ENCODE measurements at regions not wholly inside any gene's neighbourhood (a gene's known extent, or its start where the extent isn't known, plus 50 kb on each side); places are given as distances from the start of the nearest gene placed in this dataset.

GRCh38 chr13:103168901-103169508 is 102.8 kb upstream of the SLC10A2 start:
- TF ChIP-seq, protein P1, sequence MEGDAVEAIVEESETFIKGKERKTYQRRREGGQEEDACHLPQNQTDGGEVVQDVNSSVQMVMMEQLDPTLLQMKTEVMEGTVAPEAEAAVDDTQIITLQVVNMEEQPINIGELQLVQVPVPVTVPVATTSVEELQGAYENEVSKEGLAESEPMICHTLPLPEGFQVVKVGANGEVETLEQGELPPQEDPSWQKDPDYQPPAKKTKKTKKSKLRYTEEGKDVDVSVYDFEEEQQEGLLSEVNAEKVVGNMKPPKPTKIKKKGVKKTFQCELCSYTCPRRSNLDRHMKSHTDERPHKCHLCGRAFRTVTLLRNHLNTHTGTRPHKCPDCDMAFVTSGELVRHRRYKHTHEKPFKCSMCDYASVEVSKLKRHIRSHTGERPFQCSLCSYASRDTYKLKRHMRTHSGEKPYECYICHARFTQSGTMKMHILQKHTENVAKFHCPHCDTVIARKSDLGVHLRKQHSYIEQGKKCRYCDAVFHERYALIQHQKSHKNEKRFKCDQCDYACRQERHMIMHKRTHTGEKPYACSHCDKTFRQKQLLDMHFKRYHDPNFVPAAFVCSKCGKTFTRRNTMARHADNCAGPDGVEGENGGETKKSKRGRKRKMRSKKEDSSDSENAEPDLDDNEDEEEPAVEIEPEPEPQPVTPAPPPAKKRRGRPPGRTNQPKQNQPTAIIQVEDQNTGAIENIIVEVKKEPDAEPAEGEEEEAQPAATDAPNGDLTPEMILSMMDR (conservative IDR thresholded peaks at IDR 0.05; ENCODE audit: low read depth, low read length) = no peak
- Histone ChIP-seq H3K4me3 (IDR thresholded peaks at IDR 0.05; ENCODE audit: insufficient read depth, low read depth, low read length) (no peak overlapping the region), H3K27me3 (ENCODE audit: insufficient read depth, low read depth) (no peaks in the 10 kb centered on the region), H3K36me3 (ENCODE audit: insufficient read depth) (no peaks in the 10 kb centered on the region), H3K4me1 (ENCODE audit: low read depth, poor library complexity, severe bottlenecking) (no peaks in the 10 kb centered on the region), H3K4me2 (no peak overlapping the region), H4K20me1 (ENCODE audit: insufficient read depth) (no peaks in the 10 kb centered on the region), H3K9ac (no peak overlapping the region), H3K27ac (no peak overlapping the region), H2AFZ (ENCODE audit: low read depth) (no peak overlapping the region), H3K79me2 (ENCODE audit: insufficient read depth, low read depth) (no peaks in the 10 kb centered on the region)

DNA sequence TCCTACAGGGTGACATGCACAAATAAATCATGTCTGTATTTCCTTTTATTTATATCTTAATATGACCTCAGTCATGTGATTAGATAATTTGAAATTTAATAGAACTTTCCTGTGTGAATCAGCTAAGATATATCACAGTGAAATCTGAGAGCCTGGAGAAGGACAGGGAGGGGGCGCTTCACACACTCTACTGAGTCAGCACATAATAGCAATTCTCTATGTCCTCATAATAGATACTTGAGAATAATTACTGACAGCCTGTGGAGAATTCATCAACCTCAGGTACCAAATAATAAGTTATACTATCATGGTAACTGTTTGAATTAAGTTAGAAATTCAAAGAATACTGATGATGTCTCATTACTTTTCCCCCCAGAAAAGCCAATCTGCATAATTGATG is 98.0 kb upstream of the SLC10A2 start:
- Histone ChIP-seq H3K4me2 (no peak overlapping the region), H3K4me1 (ENCODE audit: low read depth, poor library complexity, severe bottlenecking) (no peaks in the 10 kb centered on the region), H3K27ac (no peak overlapping the region), H4K20me1 (ENCODE audit: insufficient read depth) (no peaks in the 10 kb centered on the region), H3K9ac (no peak overlapping the region), H3K27me3 (ENCODE audit: insufficient read depth, low read depth) (no peaks in the 10 kb centered on the region), H3K79me2 (ENCODE audit: insufficient read depth, low read depth) (no peaks in the 10 kb centered on the region), H3K4me3 (IDR thresholded peaks at IDR 0.05; ENCODE audit: insufficient read depth, low read depth, low read length) (no peak overlapping the region), H2AFZ (ENCODE audit: low read depth) (no peak overlapping the region), H3K36me3 (ENCODE audit: insufficient read depth) (no peaks in the 10 kb centered on the region)
- TF ChIP-seq, protein P1 (conservative IDR thresholded peaks at IDR 0.05; ENCODE audit: low read depth, low read length) = no peak

- Histone ChIP-seq H3K4me1 (ENCODE audit: low read depth, poor library complexity, severe bottlenecking) (no peaks in the 10 kb centered on the region), H3K79me2 (ENCODE audit: insufficient read depth, low read depth) (no peaks in the 10 kb centered on the region), H3K4me2 (no peak overlapping the region), H3K27ac (no peak overlapping the region), H2AFZ (ENCODE audit: low read depth) (no peak overlapping the region), H4K20me1 (ENCODE audit: insufficient read depth) (no peaks in the 10 kb centered on the region), H3K9ac (no peak overlapping the region), H3K27me3 (ENCODE audit: insufficient read depth, low read depth) (no peaks in the 10 kb centered on the region), H3K4me3 (IDR thresholded peaks at IDR 0.05; ENCODE audit: insufficient read depth, low read depth, low read length) (no peak overlapping the region), H3K36me3 (ENCODE audit: insufficient read depth) (no peaks in the 10 kb centered on the region)
- TF ChIP-seq, protein P1 (conservative IDR thresholded peaks at IDR 0.05; ENCODE audit: low read depth, low read length) = no peak
These were observed 95.3 kb upstream of the SLC10A2 start for GRCh38 chr13:103161476-103161875.

GRCh38 chr13:103157434-103158145 is 91.4 kb upstream of the SLC10A2 start:
- H3K9ac ChIP-seq = no peak overlapping the region
- H3K4me1 ChIP-seq (ENCODE audit: low read depth, poor library complexity, severe bottlenecking) = no peaks in the 10 kb centered on the region
- no peak overlapping the region for H3K27ac ChIP-seq
- no peak overlapping the region for H2AFZ ChIP-seq (ENCODE audit: low read depth)
- H3K36me3 ChIP-seq (ENCODE audit: insufficient read depth) = no peaks in the 10 kb centered on the region
- H3K79me2 ChIP-seq (ENCODE audit: insufficient read depth, low read depth) = no peaks in the 10 kb centered on the region
- TF ChIP-seq, protein P1 (conservative IDR thresholded peaks at IDR 0.05; ENCODE audit: low read depth, low read length) = no peak
- no peak overlapping the region for H3K4me3 ChIP-seq (IDR thresholded peaks at IDR 0.05; ENCODE audit: insufficient read depth, low read depth, low read length)
- H3K4me2 ChIP-seq = no peak overlapping the region
- no peaks in the 10 kb centered on the region for H3K27me3 ChIP-seq (ENCODE audit: insufficient read depth, low read depth)
- no peaks in the 10 kb centered on the region for H4K20me1 ChIP-seq (ENCODE audit: insufficient read depth)

All from KMS-11 (cell line).